CD14-positive monocyte (primary cell): ENCODE measurements at regions not wholly inside any gene's neighbourhood (a gene's known extent, or its start where the extent isn't known, plus 50 kb on each side); places are given as distances from the start of the nearest gene placed in this dataset.
A peak's percentile ranks its signal among the peaks of the same experiment; 100 is the strongest.

Experiments used
- DNase-seq, 3 donors: peaks; one replicate each; pipeline ENCODE4 v3.0.0-alpha.2; 2011 to 2022
- H2AFZ ChIP-seq: 2 replicates; pipeline ENCODE4 v1.6.0; 2012; ENCODE audit warnings: mild to moderate bottlenecking, low read depth, low read length, inconsistent platforms; ENCODE audit not compliant: insufficient read depth, poor library complexity, severe bottlenecking
- H3K27ac ChIP-seq, 2 donors: 1 replicate in 1 of 2; 2 replicates in 1 of 2; pipeline ENCODE4 v1.5.1; 2012 to 2013; ENCODE audit warnings: low read length in 2 of 2, control low read depth in 1 of 2, inconsistent platforms in 1 of 2, low read depth in 1 of 2, mild to moderate bottlenecking in 1 of 2
- H3K27me3 ChIP-seq, 2 donors: one replicate each; pipeline versions ENCODE4 v1.6.0 to v1.6.1; 2011 to 2013; ENCODE audit warnings: low read length in 2 of 2; ENCODE audit not compliant: control insufficient read depth in 2 of 2, insufficient read depth in 2 of 2
- H3K36me3 ChIP-seq, 2 donors: replicated peaks in 1 of 2; 1 replicate in 1 of 2; 2 replicates in 1 of 2; pipeline versions ENCODE4 v1.5.1 to v1.6.1; 2012 to 2013; ENCODE audit warnings: low read length in 2 of 2, control low read depth in 1 of 2, inconsistent platforms in 1 of 2, mild to moderate bottlenecking in 1 of 2; ENCODE audit not compliant: insufficient read depth in 2 of 2, control insufficient read depth in 1 of 2
- H3K4me1 ChIP-seq, 2 donors: 1 replicate in 1 of 2; 2 replicates in 1 of 2; pipeline versions ENCODE4 v1.5.1 to v1.6.1; 2012 to 2013; ENCODE audit warnings: low read length in 2 of 2, control low read depth in 1 of 2, inconsistent platforms in 1 of 2, mild to moderate bottlenecking in 1 of 2, moderate library complexity in 1 of 2; ENCODE audit not compliant: insufficient read depth in 2 of 2, control insufficient read depth in 1 of 2
- H3K4me2 ChIP-seq: replicated peaks from 2 replicates; pipeline ENCODE3; 2012; ENCODE audit warnings: low read length, moderate library complexity, mild to moderate bottlenecking; ENCODE audit not compliant: poor library complexity, severe bottlenecking; ENCODE audit errors: extremely low read depth
- H3K4me3 ChIP-seq, 3 experiments: fragments of 200-600 bp in 1 of 3; sonication (generic) in 1 of 3; replicated peaks in 1 of 3; 1 replicate in 2 of 3; 2 replicates in 1 of 3; pipeline ENCODE4 v1.5.1; 2011 to 2013; ENCODE audit warnings: low read length in 3 of 3, mild to moderate bottlenecking in 3 of 3, control low read depth in 2 of 3, low read depth in 2 of 3, inconsistent platforms in 1 of 3, moderate library complexity in 1 of 3
- H3K79me2 ChIP-seq: 2 replicates; pipeline ENCODE4 v1.6.0; 2012; ENCODE audit warnings: mild to moderate bottlenecking, control low read depth, inconsistent platforms, low read length, moderate library complexity; ENCODE audit not compliant: insufficient read depth
- H3K9ac ChIP-seq: 2 replicates; pipeline ENCODE4 v1.6.0; 2017; ENCODE audit warnings: low read length, mild to moderate bottlenecking; ENCODE audit not compliant: insufficient read depth, poor library complexity, severe bottlenecking
- H3K9me3 ChIP-seq, 2 donors: replicated peaks in 1 of 2; 1 replicate in 1 of 2; 2 replicates in 1 of 2; pipeline versions ENCODE4 v1.5.1 to v1.6.1; 2012 to 2013; ENCODE audit warnings: low read length in 2 of 2, control low read depth in 1 of 2; ENCODE audit not compliant: control insufficient read depth in 1 of 2, insufficient read depth in 1 of 2
- H4K20me1 ChIP-seq: 2 replicates; pipeline ENCODE4 v1.6.0; 2012; ENCODE audit warnings: mild to moderate bottlenecking, low read length, control low read depth, moderate library complexity; ENCODE audit not compliant: insufficient read depth
- H3K27ac Mint-ChIP-seq, 7 donors: one replicate each; pipeline ENCODE4 v1.8.0; 2020; ENCODE audit warnings: mild to moderate bottlenecking in 7 of 7, mixed read lengths in 7 of 7, moderate library complexity in 6 of 7, inconsistent platforms in 2 of 7
- H3K27me3 Mint-ChIP-seq, 3 donors: one replicate each; pipeline ENCODE4 v1.8.0; 2021 to 2022; ENCODE audit warnings: low read depth in 3 of 3, mild to moderate bottlenecking in 3 of 3, mixed read lengths in 3 of 3, moderate library complexity in 3 of 3, inconsistent platforms in 1 of 3
- H3K36me3 Mint-ChIP-seq, 2 donors: one replicate each; pipeline ENCODE4 v1.8.0; 2020; ENCODE audit warnings: mixed read lengths in 2 of 2, inconsistent platforms in 1 of 2, mild to moderate bottlenecking in 1 of 2
- H3K4me1 Mint-ChIP-seq: one replicate; pipeline ENCODE4 v1.8.0; 2020; ENCODE audit warnings: mild to moderate bottlenecking, mixed read lengths
- H3K4me3 Mint-ChIP-seq, 2 donors: one replicate each; pipeline ENCODE4 v1.8.0; 2020; ENCODE audit warnings: mild to moderate bottlenecking in 2 of 2, mixed read lengths in 2 of 2, moderate library complexity in 1 of 2
- H3K9me3 Mint-ChIP-seq, 7 donors: one replicate each; pipeline ENCODE4 v1.8.0; 2020 to 2022; ENCODE audit warnings: mixed read lengths in 7 of 7, mild to moderate bottlenecking in 6 of 7, moderate library complexity in 6 of 7, inconsistent platforms in 2 of 7
- CTCF ChIP-seq: fragments of 200-600 bp; IDR thresholded peaks from one replicate; pipeline ENCODE4 v1.8.0; 2022; ENCODE audit warnings: antibody characterized with exemption, mild to moderate bottlenecking
- WGBS: methylation state at CpG from one replicate; pipeline ENCODE4 v1.1.5; 2013; ENCODE audit warnings: missing lambda C conversion rate; ENCODE audit not compliant: insufficient coverage; 5-methylcytosine and 5-hydroxymethylcytosine counted together
- intact Hi-C, 2 donors: fragments of 100-400 bp; cut with micrococcal nuclease; formaldehyde crosslinking; loops; one replicate each; pipeline versions ENCODE4 v1.15.0 to v1.15.1; 2023

DNA sequence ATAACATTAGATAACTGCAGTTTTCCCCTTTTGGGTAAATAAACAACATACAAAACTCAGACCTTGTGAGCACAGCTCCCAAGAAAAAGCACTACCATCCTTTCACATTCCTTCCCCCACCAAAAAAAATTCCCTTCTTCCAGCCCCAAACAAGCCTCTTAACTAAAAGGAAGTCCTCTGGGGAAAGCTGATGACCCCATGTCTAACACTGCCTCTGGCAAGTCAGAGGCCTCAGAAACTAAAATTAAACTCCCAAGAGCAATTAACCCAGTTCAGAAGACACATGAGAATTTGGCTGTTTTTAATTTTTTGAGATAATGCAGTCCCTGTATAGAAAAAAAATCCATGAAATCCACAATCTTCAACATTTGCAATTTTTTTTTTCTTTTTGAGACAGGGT, 127.7 kb downstream of the SPTSSA start:
- no peak overlapping the region for H3K4me3 Mint-ChIP-seq
- no peaks in the 10 kb centered on the region for H3K36me3 Mint-ChIP-seq
- H3K4me1 Mint-ChIP-seq: peaks cover 12% of the 10 kb centered on the region
- H3K27ac Mint-ChIP-seq: no peak overlapping the region
- H2AFZ ChIP-seq: no peak overlapping the region
- no peaks in the 10 kb centered on the region for H3K9me3 ChIP-seq
- peaks cover 5 to 12% of the 10 kb centered on the region in 2 donors for H3K4me1 ChIP-seq
- H4K20me1 ChIP-seq: no peaks in the 10 kb centered on the region
- H3K27me3 ChIP-seq: no peaks in the 10 kb centered on the region
- H3K27me3 Mint-ChIP-seq: peaks cover 0 to 2% (median 0%) of the 10 kb centered on the region in 3 donors
- TF ChIP-seq CTCF: no peak
- H3K9ac ChIP-seq: no peak overlapping the region
- H3K4me2 ChIP-seq: no peak overlapping the region
- no peaks in the 10 kb centered on the region for H3K36me3 ChIP-seq
- intact Hi-C loops: no loop called here
- H3K27ac ChIP-seq: no peak overlapping the region
- no peak overlapping the region for H3K4me3 ChIP-seq
- H3K79me2 ChIP-seq: no peaks in the 10 kb centered on the region
- no peak for DNase-seq
- no peaks in the 10 kb centered on the region for H3K9me3 Mint-ChIP-seq

DNA sequence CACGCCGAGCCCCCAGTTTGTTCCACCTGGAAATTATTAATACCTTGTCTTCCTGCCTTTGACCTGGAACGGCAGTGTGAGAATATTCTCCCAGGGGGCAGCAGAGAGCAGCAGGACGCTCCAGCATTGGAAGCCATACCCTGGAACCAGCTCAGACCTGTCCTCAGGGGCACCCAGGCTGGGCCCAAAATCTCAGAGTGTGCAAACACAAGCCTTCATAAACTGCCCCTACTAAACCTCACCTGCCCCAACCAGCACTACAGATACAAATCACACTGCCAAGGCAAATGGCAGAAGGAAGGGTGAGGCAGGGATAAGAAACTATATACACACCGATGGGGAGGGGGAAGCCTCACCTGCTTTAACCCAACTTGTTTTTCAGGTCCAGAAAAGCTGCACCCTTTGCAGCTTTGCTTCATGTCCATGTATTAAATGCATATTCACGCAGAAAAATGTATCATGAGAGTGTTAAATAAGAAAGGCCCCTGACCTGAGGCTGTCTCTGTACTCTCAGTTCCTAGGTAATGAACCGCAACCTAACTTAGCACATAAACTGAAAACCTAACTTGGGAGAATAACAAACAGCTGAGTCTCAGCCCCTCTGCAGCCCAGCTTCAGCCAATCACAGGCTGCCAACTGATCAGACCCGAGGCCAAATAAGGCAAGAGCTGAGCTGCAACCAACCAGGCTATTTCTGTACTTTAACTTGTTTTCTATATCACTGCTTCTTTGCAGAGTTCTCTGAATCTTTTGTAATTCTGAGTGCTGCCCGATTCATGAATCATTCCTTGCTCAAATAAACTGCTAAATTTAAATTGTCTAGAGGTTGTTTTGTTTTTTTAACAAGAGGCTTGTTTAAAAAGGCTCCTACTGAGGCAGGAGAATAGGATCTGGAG, 130.1 kb downstream of the SPTSSA start:
- peaks cover 0 to 1% (median 0%) of the 10 kb centered on the region in 3 donors for H3K27me3 Mint-ChIP-seq
- H3K4me2 ChIP-seq: no peak overlapping the region
- H3K9me3 ChIP-seq: no peaks in the 10 kb centered on the region
- H3K4me3 ChIP-seq: no peak overlapping the region
- peak overlapping the region; percentile 26 for H2AFZ ChIP-seq
- no peaks in the 10 kb centered on the region for H4K20me1 ChIP-seq
- intact Hi-C loops: loop anchor here (1.0 to 2.0 kb wide), 2 partner anchors 166 to 167 kb away; no protein-coding TSS in a partner anchor
- peaks cover 12% of the 10 kb centered on the region for H3K4me1 Mint-ChIP-seq
- no peaks in the 10 kb centered on the region for H3K36me3 Mint-ChIP-seq
- no peaks in the 10 kb centered on the region for H3K36me3 ChIP-seq
- WGBS: 48% methylated on average over 4 of the region's 9 CpGs
- H3K9me3 Mint-ChIP-seq: no peaks in the 10 kb centered on the region
- no peak overlapping the region for H3K9ac ChIP-seq
- DNase-seq: peak; percentile 40 to 56 (median 50)
- no peak overlapping the region for H3K27ac ChIP-seq
- H3K79me2 ChIP-seq: no peaks in the 10 kb centered on the region
- TF ChIP-seq CTCF: peak; percentile 90
- H3K4me1 ChIP-seq: peaks cover 5 to 12% of the 10 kb centered on the region in 2 donors
- H3K27me3 ChIP-seq: no peaks in the 10 kb centered on the region
- no peak overlapping the region for H3K4me3 Mint-ChIP-seq
- no peak overlapping the region for H3K27ac Mint-ChIP-seq
